ENCODE measurements at regions not wholly inside any gene's neighbourhood (a gene's known extent, or its start where the extent isn't known, plus 50 kb on each side); places are given as distances from the start of the nearest gene placed in this dataset.
"Not testable (repeated sequence)": the region's sequence is repeated elsewhere in the genome, so short reads cannot be mapped to it uniquely, and the experiment has no call there.

DNA sequence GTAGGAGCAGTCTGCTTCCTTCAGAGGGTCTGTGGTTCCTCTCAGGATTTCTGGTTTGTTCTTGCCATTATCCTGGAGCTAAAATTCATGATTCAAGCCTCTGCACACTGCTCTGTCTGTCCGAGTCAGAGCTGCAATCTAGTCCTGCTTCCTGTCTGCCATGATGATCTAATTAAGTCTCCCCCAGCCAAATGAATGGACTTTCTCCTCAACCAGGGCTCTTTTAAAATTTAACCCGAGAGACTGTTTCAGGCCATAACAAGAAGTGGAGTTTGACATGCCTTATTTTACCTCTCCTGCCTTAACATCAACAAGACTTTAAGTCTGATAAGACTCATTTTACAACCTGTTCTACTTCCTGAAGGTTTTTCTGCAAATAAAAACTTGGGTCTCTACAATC, 1009.6 kb upstream of the DDX18 start:
- H3K4me3 ChIP-seq (ENCODE audit: low read depth, low read length): no peak overlapping the region
- DNase-seq (ENCODE audit: low read depth): no peak
- TF ChIP-seq, protein P1, sequence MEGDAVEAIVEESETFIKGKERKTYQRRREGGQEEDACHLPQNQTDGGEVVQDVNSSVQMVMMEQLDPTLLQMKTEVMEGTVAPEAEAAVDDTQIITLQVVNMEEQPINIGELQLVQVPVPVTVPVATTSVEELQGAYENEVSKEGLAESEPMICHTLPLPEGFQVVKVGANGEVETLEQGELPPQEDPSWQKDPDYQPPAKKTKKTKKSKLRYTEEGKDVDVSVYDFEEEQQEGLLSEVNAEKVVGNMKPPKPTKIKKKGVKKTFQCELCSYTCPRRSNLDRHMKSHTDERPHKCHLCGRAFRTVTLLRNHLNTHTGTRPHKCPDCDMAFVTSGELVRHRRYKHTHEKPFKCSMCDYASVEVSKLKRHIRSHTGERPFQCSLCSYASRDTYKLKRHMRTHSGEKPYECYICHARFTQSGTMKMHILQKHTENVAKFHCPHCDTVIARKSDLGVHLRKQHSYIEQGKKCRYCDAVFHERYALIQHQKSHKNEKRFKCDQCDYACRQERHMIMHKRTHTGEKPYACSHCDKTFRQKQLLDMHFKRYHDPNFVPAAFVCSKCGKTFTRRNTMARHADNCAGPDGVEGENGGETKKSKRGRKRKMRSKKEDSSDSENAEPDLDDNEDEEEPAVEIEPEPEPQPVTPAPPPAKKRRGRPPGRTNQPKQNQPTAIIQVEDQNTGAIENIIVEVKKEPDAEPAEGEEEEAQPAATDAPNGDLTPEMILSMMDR (IDR thresholded peaks at IDR 0.05; ENCODE audit: insufficient read depth, low read length): no peak

DNA sequence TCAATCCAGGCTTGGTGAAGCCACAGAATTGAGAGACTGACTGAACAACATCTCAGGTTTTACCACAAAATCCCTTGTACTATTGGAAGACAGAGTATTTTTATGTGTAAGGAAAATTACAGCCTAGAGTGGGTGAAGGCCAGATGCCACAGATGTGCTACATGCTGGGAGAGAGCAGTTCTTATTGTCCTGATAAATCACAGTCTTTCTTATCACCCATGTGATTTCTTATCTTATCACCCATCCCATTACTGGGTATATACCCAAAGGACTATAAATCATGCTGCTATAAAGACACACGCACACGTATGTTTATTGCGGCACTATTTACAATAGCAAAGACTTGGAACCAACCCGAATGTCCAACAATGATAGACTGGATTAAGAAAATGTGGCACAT, 1008.0 kb upstream of the DDX18 start:
- H3K4me3 ChIP-seq (ENCODE audit: low read depth, low read length); DNase-seq (ENCODE audit: low read depth): not testable (repeated sequence)

DNA sequence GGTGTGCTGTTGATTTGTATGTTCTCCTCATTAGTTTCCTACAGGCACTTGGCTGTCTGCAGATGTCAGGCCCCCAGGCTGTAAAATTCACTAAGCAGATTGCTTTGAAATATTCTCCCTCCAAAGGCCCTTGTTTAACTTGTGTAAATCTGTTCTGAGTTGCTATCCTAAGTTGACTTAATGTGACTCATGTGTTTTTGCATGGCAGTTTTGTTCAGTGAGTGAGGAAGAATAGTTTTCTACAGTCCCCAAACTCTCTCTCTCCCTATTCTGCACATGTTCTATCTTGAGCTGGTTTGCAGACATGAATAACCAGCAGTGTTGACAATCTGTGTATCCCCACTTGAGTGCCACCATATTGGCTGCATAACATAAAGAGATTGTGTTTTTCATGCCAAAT, 1005.4 kb upstream of the DDX18 start:
- DNase-seq (ENCODE audit: low read depth): no peak
- TF ChIP-seq, protein P1 (IDR thresholded peaks at IDR 0.05; ENCODE audit: insufficient read depth, low read length): no peak
- H3K4me3 ChIP-seq (ENCODE audit: low read depth, low read length): no peak overlapping the region

DNA sequence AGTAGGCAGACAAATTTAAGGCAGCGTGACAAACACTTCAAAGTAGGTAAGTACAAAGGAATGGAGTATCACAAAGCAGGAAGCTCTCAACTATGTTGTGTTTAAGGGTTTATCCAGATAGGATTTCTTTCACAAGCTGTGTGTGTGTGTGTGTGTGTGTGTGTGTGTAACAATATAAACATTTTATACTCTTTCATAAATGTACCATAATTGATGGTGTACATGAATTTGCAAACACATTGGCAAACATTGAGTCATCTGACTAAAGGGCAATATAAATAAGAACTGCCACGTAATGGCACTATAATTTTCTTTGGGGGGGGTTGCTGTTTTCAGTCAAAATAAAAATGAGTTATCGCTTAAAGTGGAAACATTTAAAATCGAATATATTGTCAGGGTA, 1004.4 kb upstream of the DDX18 start:
- TF ChIP-seq, protein P1 (IDR thresholded peaks at IDR 0.05; ENCODE audit: insufficient read depth, low read length): no peak
- H3K4me3 ChIP-seq (ENCODE audit: low read depth, low read length): no peak overlapping the region
- DNase-seq (ENCODE audit: low read depth): no peak

DNA sequence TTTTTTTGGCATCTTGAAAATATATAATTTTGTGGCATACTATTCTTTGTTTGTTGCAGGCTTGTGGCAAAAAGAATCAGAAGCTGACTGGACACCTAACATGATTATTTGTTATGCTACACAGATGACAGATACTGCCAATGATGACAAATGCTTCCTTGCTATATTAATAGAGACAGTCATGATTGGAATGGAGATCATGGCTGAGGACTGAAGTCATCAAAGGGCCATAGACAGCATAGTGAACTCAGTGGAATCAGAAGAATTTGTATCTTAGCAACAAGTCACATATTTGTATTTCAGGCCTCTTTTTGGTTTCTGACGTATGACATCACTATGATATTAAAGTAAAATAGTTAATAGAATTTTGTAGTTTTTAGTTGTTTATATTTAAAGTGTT, 1003.8 kb upstream of the DDX18 start:
- no peak overlapping the region for H3K4me3 ChIP-seq (ENCODE audit: low read depth, low read length)
- DNase-seq (ENCODE audit: low read depth): no peak
- TF ChIP-seq, protein P1 (IDR thresholded peaks at IDR 0.05; ENCODE audit: insufficient read depth, low read length): no peak

DNA sequence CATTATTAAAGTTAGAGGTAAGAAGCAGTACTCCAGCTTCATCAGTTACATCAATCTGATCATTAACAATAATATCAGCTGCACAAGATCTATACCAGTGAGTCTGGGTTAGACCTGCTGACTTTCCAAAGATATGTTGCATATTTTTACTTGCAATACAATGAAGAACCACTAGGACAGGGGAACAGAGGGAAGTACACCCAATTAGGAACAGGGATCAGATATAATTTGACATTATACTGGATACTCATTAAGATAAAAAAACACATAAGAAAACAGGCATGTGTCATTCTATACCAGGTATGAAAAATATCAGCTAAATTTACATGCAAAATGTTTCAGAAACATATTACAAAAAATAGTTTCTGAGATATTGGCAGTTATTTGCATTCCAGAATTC, 995.1 kb upstream of the DDX18 start:
- DNase-seq (ENCODE audit: low read depth): no peak
- TF ChIP-seq, protein P1 (IDR thresholded peaks at IDR 0.05; ENCODE audit: insufficient read depth, low read length): peak; percentile 27

DNA sequence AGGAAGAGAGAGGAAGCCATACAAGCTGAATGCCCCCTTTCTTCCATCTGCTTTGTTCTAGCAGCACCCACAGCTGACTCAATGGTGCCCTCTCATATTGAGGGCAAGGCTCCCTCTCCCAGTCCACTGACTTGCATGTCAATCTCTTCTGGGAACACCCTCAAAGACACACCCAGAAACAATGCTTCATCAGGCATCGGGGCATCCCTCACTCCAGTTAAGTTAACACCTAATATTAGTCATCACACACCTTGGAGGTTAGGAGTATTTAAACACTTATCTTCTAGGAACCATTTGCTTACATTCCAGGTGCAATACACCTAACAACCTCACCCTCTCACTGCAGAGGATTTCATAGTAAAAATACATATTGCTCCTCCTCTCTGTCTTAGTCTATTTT, 993.5 kb upstream of the DDX18 start:
- no peak overlapping the region for H3K4me3 ChIP-seq (ENCODE audit: low read depth, low read length)
- TF ChIP-seq, protein P1 (IDR thresholded peaks at IDR 0.05; ENCODE audit: insufficient read depth, low read length): no peak
- DNase-seq (ENCODE audit: low read depth): no peak

More for the DNA sequence above, 995.1 kb upstream of the DDX18 start:
- no peak overlapping the region for H3K4me3 ChIP-seq (ENCODE audit: low read depth, low read length)

DNA sequence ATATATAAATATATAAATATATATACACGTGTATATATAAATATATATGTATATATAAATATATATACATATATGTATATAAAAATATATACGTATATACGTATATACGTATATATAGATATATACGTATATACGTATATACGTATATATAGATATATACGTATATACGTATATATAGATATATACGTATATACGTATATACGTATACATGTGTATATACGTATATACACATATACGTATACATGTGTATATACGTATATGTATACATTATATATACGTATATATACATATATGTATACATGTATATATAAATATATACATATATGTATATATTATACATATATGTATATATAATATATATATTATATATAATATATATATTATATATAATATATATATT, 984.9 kb upstream of the DDX18 start:
- DNase-seq (ENCODE audit: low read depth); H3K4me3 ChIP-seq (ENCODE audit: low read depth, low read length): not testable (repeated sequence)
